ENCODE measurements at regions not wholly inside any gene's neighbourhood (a gene's known extent, or its start where the extent isn't known, plus 50 kb on each side); places are given as distances from the start of the nearest gene placed in this dataset.

DNA sequence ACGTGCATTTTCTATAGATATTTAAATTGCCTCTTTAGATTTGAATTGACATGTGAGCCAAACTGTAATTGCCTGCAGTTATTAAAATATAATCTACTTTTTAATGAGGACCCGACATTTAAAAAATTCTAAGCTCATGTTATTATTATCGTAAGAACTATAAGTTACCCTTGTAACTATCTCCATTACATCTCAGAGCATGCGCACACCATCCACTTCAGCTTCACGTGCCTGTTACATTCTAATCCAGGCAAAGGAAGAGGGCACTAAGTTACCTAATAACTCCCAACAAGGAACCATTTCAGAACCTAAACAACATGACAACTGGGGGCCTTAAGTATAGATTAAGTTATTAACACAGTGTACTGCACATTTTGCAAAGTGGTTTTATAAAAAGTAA lies 509.0 kb upstream of the DPP6 start:
- no peak overlapping the region for H2AFZ ChIP-seq (ENCODE audit: low read length)
- no peak overlapping the region for H3K9ac ChIP-seq (ENCODE audit: insufficient read depth, low read depth, low read length)
- no peaks in the 10 kb centered on the region for H3K4me1 ChIP-seq (ENCODE audit: insufficient read depth, low read length)
- H3K36me3 ChIP-seq (replicated peaks in 1 of 2; ENCODE audit: control insufficient read depth in 1 of 2, insufficient read depth in 2 of 2, low read length in 2 of 2) = no peaks in the 10 kb centered on the region
- BruUV-seq (replicated peaks) = no TSS peak
- ChIA-PET POLR2A (no interaction called here), CTCF (ENCODE audit: low intra/inter-chr PET ratio, low total read pairs) (no interaction called here)
- no peak overlapping the region for H3K27ac ChIP-seq (ENCODE audit: extremely low read length, insufficient read depth, low read length)
- in situ Hi-C loops (cut with HindIII; ENCODE audit: extremely low pct_ligation_motif_present, low pct_unique_long_range_greater_than_20kb) (no loop called here), intact Hi-C loops (cut with micrococcal nuclease; ENCODE audit: unreplicated experiment) (no loop called here)
- H3K27me3 ChIP-seq (ENCODE audit: control insufficient read depth in 1 of 2, insufficient read depth in 2 of 2, low read length in 2 of 2) = peaks cover 0 to 1% of the 10 kb centered on the region in 2 experiments; a peak in 2 of 5 replicates
- H4K20me1 ChIP-seq (ENCODE audit: insufficient read depth, low read length) = no peaks in the 10 kb centered on the region
- no peak overlapping the region for H3K4me3 ChIP-seq (replicated peaks in 1 of 3; ENCODE audit: insufficient read depth in 1 of 3, low read depth in 2 of 3, low read length in 3 of 3)
- ATAC-seq = no peak
- H3K4me2 ChIP-seq (ENCODE audit: low read depth, low read length) = no peak overlapping the region
- no peak for DNase-seq (ENCODE audit: low spot score)
- no peak for FAIRE-seq
- 20% methylated on average over 5 of the region's 5 CpGs for WGBS (ENCODE audit: low lambda C conversion rate)
- no peaks in the 10 kb centered on the region; the same call in 1 of the 2 replicates for H3K9me3 ChIP-seq (ENCODE audit: low read length)
- no peaks in the 10 kb centered on the region for H3K79me2 ChIP-seq (ENCODE audit: insufficient read depth, low read length)
- TF ChIP-seq ATF5 (CRISPR knock-in tag; IDR thresholded peaks at IDR 0.05; ENCODE audit: low read depth) (no peak), TCF7 (IDR thresholded peaks at IDR 0.05; ENCODE audit: low read depth) (no peak), TEF (CRISPR knock-in tag; IDR thresholded peaks at IDR 0.05) (no peak), ZNF512 (CRISPR knock-in tag; IDR thresholded peaks at IDR 0.05) (no peak), CHD4 (IDR thresholded peaks at IDR 0.05; ENCODE audit: borderline replicate concordance, low read length) (no peak), HOXD1 (CRISPR knock-in tag; IDR thresholded peaks at IDR 0.05) (no peak), ZNF281 (CRISPR knock-in tag; IDR thresholded peaks at IDR 0.05; ENCODE audit: borderline replicate concordance) (no peak), NFYB (CRISPR knock-in tag; IDR thresholded peaks at IDR 0.05) (no peak), ZNF292 (CRISPR knock-in tag; IDR thresholded peaks at IDR 0.05; ENCODE audit: borderline replicate concordance, low read depth) (no peak)
- TF ChIP-seq, protein P1, sequence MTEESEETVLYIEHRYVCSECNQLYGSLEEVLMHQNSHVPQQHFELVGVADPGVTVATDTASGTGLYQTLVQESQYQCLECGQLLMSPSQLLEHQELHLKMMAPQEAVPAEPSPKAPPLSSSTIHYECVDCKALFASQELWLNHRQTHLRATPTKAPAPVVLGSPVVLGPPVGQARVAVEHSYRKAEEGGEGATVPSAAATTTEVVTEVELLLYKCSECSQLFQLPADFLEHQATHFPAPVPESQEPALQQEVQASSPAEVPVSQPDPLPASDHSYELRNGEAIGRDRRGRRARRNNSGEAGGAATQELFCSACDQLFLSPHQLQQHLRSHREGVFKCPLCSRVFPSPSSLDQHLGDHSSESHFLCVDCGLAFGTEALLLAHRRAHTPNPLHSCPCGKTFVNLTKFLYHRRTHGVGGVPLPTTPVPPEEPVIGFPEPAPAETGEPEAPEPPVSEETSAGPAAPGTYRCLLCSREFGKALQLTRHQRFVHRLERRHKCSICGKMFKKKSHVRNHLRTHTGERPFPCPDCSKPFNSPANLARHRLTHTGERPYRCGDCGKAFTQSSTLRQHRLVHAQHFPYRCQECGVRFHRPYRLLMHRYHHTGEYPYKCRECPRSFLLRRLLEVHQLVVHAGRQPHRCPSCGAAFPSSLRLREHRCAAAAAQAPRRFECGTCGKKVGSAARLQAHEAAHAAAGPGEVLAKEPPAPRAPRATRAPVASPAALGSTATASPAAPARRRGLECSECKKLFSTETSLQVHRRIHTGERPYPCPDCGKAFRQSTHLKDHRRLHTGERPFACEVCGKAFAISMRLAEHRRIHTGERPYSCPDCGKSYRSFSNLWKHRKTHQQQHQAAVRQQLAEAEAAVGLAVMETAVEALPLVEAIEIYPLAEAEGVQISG (CRISPR knock-in tag; IDR thresholded peaks at IDR 0.05) = no peak
- TF ChIP-seq, protein P2, sequence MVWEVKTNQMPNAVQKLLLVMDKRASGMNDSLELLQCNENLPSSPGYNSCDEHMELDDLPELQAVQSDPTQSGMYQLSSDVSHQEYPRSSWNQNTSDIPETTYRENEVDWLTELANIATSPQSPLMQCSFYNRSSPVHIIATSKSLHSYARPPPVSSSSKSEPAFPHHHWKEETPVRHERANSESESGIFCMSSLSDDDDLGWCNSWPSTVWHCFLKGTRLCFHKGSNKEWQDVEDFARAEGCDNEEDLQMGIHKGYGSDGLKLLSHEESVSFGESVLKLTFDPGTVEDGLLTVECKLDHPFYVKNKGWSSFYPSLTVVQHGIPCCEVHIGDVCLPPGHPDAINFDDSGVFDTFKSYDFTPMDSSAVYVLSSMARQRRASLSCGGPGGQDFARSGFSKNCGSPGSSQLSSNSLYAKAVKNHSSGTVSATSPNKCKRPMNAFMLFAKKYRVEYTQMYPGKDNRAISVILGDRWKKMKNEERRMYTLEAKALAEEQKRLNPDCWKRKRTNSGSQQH (CRISPR knock-in tag; IDR thresholded peaks at IDR 0.05; ENCODE audit: low read depth) = no peak
